ENCODE measurements at regions not wholly inside any gene's neighbourhood (a gene's known extent, or its start where the extent isn't known, plus 50 kb on each side); places are given as distances from the start of the nearest gene placed in this dataset.

DNA sequence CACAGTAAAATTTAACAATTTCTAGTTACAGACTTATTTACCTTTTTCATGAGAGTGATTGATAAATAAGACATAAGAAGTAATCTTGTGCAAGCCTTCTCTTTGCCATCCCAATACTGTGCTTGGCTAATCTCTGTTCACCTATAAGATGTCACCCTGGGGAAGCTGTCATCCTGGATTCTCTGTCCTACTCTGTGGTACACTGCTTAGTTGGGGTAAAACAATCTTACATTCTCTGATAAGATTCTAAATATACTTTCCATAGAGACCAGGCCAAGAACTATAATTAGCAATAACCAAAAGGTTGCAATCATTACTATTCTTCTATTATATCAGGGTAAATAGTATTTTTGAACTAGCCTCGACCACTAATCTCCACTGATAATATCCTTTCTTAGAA, 1218.3 kb upstream of the CADM2 start:
- TF ChIP-seq CTCF (IDR thresholded peaks at IDR 0.05), result no peak
- TF ChIP-seq POLR2A (IDR thresholded peaks at IDR 0.05), result no peak
- TF ChIP-seq POLR2AphosphoS5 (IDR thresholded peaks at IDR 0.05), result no peak
- TF ChIP-seq EP300 (IDR thresholded peaks at IDR 0.05), result no peak
